ENCODE measurements at regions not wholly inside any gene's neighbourhood (a gene's known extent, or its start where the extent isn't known, plus 50 kb on each side); places are given as distances from the start of the nearest gene placed in this dataset.

GRCh38 chr2:21376864-21377263 is 253.1 kb downstream of the TDRD15 start:
- TF ChIP-seq, protein P1, sequence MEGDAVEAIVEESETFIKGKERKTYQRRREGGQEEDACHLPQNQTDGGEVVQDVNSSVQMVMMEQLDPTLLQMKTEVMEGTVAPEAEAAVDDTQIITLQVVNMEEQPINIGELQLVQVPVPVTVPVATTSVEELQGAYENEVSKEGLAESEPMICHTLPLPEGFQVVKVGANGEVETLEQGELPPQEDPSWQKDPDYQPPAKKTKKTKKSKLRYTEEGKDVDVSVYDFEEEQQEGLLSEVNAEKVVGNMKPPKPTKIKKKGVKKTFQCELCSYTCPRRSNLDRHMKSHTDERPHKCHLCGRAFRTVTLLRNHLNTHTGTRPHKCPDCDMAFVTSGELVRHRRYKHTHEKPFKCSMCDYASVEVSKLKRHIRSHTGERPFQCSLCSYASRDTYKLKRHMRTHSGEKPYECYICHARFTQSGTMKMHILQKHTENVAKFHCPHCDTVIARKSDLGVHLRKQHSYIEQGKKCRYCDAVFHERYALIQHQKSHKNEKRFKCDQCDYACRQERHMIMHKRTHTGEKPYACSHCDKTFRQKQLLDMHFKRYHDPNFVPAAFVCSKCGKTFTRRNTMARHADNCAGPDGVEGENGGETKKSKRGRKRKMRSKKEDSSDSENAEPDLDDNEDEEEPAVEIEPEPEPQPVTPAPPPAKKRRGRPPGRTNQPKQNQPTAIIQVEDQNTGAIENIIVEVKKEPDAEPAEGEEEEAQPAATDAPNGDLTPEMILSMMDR (IDR thresholded peaks at IDR 0.05), result no peak
- TF ChIP-seq POLR2A (IDR thresholded peaks at IDR 0.05) (no peak), EP300 (IDR thresholded peaks at IDR 0.05) (no peak)
